HG03095 (cell line): ENCODE measurements at regions not wholly inside any gene's neighbourhood (a gene's known extent, or its start where the extent isn't known, plus 50 kb on each side); places are given as distances from the start of the nearest gene placed in this dataset.
"Not testable (repeated sequence)": the region's sequence is repeated elsewhere in the genome, so short reads cannot be mapped to it uniquely, and the experiment has no call there.

ENCODE experiments used
- ATAC-seq: cut with Tn5 transposase; IDR thresholded peaks from one replicate; pipeline ENCODE4 v1.9.1; 2021; ENCODE audit warnings: moderate library complexity; ENCODE audit not compliant: unreplicated experiment

DNA sequence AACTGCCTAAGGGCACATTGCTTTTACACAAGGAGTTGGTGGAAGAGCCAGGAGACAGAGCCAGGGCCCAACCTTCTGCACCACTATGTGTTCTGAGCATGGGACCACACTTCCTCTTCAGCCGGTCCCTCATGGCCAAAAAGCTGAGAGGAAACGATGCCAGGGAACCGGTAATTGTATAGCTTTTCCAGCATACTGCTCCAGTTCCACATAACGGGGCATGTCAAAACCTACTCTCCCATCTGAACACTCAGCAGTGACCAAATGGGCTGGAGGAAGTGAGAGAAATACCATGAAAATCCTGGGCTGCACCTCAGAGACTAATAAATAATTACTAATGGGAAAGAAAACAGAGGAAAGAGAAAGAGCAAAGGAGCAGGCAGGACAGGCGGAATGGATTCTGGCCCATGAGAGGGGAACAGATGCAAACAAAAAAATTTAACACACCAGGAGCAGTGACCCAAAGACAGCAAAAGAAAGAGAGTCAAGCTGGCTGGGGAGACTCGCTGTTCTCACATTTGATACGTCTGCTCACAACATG, 52.0 kb upstream of the BMP2 start:
- ATAC-seq, result no peak

DNA sequence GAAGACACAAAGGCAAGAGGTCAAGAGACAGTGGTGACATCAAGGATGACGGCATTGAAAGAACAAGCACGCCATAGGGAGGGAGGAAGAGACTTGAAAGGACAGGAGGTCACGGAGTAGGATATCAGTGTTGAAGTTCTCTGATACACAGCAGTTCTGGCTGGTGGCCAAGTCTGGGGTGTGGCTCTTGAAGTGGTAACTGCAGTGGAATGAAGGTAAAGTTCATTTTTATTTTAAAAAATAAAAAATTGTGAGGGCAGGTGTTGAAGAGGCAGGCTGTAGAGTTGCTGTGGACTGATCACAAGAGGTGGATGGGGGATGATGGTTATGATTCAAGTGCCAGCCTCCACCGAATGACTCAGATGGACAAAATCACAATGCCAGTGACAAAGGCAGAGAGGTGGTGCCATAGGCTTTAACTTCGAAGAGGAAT, 53.2 kb upstream of the BMP2 start:
- no peak for ATAC-seq

DNA sequence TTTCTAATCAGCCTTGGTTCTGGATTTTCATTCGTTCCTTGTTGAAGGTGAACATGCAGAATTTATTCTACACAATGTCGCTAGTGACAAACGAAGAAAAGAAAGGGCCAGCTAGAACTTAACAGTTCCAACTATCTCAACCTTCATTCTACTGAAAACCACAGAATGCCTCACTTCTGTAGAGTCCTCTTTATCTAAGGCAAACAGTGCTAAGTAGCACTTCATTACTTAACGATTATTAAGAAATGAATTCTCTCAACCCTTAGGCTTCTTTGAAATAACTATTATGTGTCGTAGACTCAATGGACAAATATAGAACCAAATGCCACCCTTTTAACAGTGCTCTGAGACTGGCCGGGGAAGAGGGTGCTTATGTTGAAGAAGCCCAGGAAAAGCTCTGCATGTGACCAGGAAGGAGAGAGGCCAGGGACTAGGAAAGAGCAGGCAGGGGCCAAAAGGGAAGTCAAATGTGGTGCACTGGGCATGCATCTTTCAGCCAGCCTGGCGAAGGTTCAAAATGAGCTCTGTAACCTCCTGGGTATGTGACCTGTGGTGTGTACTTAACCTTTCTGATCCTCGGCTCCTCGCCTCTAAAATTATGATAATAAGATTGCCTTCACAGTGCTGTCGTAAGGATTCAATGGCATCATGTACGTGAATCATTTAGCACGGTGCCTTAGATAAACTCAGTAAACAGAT, 55.4 kb upstream of the BMP2 start:
- no peak for ATAC-seq

DNA sequence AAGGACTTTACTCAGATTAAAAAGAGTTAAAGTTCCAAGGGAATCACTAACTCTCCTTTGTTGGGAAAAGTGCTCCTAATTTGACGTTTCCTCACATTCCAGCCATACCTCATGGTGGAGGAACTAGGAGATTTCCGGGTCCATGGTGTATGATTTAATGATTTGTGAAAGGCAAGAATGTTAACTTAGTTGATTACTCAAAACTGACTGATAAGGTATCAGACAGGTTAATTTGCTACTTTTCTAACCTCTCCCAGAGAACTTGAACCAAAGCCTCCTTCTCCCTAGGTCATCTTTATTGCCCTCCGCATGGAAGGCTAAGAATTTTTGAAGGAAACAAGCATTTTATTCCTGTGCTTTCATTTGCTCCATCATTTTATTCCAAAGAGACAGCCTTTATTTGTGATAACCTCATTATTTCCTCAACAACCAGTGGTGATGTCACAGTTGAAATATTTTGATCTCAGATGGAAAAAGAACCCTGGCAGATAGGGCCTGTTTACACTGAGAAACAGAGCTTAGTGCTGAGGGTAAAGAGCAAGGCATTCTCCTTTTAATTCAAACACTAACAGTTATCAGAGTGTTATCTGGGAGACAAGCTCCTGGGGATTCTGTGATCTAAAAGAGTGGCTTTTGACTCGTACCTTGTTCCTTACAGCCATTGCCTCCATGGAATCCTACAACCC, 57.4 kb upstream of the BMP2 start:
- ATAC-seq, result no peak

DNA sequence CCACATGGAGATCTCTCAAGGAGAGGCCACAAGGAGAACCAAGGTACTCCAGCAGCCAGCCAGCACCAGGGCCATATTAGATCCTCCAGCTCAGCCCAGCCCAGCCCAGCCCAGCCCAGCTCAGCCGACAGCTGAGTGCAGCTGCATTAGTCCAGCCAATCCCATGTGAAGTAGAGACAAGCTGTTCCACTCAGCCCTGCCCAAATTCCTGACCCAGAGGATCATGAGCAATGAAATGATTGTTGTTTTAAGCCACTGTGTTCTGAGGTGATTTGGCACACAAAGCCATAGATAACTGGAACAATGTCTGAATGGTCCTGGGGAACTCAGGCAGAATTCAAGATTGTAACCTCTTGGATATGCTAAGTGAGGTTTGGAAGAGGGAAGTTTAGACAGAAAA, 59.5 kb upstream of the BMP2 start:
- no peak for ATAC-seq

DNA sequence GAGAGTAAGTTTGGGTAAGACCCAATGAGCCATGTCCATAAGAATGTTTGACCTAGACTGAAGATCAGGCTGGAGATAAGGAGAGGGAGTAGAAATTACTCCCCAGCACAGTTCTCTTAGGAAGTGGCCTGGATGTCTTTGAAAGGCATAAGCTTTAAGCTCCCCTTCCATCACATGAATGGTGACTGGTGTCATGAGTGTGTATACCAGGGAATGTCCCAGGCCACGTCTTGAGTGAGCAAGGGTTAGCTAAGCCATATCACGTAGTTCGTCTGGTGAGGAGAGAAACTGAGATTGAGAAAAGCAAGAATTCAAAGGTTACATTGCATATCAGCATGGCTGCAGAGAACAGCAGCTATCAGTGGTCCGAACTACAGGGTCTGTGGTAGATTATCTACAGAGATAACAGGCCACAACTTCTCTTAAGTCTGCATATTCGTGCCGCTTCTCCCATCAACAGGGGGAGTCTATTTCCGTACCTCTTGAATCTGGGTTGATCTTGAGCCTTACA, 60.1 kb upstream of the BMP2 start:
- ATAC-seq, result no peak

DNA sequence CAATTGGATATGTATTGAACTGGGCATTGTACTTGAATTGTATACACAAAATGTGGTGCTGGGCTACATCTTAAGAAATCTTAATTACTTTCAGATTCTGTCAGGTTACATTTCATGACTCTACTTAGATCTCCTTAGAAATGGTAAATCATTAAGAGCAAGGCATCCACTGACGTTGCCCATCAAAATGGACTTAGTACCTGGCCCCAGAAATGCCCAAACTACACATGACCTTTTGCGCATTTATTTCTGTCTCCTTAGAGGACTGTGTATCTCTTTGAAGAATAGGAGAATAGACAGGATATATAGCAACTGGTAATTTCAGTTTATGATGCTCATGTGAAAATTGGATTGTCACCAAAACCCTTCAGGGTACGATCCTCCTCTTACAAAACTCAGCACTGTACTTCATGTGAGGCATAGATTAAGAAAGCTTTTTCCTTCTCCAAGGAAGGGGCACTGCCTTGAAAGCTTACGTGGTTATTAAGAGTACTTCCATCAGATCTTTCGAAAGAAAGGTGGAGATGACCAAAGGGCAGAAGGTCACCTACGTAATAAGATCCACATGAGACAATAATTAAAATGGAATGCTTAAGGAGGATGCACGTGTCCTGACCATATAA, 61.4 kb upstream of the BMP2 start:
- no peak for ATAC-seq

DNA sequence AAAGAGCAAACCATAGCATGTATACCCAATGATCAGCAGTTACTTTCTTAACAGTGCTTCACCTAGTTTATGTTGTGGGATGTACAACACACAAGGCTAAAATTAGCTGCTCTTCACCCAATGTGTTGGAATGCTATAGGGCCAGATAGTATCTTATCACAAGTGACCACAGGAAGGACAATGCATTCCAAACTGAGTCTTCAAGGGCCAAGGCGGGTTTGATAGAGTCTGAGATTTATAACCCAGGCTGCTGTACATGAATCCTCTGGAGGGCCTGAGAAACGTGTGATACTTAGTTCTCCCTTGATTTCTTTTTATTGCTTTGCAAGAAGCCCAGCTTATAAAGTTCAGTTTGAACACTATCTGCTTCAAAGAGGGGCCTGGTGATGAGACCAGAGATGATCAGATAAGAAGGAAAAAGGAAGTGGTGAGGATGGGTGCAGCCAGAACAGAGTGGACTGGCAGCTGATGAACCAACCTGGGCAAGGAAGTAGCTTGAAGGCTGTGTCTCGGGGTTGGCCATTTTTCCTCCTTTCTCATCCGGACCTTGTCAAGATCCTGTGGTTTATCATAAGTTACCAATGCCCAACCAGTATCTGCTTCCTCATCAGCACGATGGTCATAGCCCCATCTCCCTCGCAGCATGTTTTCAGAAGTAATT, 62.2 kb upstream of the BMP2 start:
- no peak for ATAC-seq

DNA sequence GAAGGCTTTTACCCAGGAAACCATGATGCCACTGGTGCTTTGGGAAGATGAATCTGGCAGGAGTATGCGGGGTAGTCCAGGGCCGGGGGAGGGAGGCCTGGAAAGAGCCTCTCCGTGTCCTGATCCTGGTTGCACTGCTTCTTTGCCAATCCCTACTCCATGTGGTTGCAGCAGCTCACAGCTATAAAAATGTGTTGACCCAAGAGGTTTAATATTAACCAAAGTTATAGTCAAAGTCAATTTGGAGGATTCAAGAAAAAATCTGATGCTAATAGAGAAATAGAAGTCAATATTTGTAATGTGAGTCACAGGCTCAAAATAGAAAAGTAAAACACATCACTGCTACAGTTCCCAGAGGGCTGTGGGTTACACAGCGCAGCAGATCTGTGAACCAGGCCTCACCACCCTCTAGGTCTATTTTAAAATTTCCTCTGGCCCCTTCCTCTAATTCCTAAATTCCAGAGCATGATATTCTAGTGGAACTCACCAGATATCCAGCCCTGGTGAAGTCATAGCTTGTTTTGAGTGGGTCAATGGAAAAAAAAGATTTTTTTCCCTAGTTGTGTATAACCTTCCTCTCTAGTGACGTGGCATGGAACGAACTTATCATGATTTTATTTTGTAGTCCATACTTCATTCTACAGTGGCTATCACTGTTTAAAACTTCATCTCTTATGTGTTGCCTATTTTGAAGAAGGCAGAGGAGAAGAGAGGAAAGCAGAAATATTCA, 63.2 kb upstream of the BMP2 start:
- ATAC-seq, result no peak

DNA sequence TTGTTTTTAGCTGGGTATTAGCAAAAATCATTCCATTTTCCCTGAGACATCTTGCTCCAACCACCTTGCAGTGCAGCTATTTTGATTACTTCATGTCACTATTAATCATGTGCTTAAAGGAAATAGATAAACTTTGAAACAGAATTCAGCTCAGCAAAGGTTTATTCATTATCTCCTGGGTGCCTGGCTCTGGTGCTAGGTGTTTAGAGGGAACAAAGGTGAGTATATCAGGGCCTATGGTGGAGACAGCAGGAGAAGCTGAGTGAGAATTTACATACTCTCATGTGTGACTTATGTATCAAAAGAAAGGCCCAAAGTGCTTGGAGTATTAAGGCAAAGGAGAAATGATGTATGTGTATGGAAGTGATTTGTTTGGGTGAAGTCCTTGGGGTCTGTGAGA, 63.8 kb upstream of the BMP2 start:
- no peak for ATAC-seq

DNA sequence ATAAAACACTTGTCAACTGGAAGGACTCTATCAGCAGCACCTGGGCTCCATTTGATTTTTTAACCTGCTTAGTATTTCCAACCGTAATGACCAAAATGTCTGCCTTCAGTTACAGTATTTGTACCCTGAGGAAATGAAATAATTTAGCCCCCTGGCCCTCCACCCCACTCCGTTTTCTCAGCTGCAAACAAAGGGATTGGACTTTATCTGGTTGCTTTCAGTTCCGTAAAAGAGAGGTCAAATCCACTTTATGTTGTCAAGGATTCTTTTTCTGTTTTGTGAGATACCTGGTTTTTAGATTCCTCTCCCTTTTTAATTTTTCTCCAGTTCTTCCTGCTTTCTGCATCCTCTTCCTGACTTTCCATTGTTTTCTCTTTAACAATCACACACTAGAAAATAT, 64.4 kb upstream of the BMP2 start:
- no peak for ATAC-seq

DNA sequence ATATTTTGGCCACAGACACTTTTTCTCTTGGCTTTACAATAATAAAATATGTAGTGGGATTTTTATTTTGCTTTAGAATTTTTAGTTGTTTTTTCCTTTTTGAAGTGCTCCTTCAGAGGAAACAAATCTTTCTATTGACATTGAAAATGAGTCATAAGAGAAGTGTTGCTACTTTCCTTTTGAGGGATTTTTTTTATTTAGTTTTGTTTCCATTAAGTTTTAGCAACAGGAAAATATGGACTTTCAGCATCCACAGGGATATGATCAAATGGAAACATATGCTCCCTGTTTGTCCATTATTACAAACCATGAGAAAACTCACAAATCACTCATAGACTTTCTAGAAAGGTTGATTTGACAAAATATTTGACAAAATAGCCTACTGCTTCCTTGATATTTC, 65.3 kb upstream of the BMP2 start:
- no peak for ATAC-seq

DNA sequence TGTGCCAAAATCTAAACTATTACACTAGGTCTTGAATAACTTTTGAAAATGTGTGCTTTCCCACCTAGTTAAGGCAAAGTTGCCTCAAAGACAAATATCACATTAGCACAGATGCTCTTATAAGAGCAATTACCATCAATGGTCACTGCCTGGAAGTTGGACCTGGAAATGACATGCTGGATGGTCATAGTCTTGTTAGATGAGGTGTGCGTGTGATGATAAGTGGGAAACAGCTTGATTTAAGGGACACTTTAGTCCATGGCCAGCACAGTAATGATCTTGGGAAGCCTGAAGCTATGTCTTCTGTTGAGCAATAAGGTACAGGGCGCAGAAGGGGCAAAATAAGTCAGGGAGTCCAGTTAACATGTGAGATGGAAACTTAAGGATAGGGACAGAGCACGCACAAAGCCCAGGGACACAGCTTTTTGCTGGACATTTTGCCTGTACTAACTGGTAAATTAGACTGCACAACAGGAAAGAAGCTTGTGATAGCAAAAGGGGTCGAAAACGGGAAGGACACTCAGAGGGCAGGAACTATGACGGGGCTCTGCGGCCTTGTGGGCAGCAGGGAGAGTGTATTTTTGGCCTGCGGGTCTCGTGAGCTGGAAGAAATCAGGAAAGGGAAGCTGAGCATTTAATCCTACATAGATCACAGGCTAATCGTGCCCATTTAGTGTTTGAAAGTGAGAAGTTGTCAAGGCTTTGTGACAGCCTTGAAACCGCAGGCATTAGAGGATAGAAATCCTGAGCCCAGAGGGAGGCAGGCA, 66.7 kb upstream of the BMP2 start:
- ATAC-seq, result no peak

DNA sequence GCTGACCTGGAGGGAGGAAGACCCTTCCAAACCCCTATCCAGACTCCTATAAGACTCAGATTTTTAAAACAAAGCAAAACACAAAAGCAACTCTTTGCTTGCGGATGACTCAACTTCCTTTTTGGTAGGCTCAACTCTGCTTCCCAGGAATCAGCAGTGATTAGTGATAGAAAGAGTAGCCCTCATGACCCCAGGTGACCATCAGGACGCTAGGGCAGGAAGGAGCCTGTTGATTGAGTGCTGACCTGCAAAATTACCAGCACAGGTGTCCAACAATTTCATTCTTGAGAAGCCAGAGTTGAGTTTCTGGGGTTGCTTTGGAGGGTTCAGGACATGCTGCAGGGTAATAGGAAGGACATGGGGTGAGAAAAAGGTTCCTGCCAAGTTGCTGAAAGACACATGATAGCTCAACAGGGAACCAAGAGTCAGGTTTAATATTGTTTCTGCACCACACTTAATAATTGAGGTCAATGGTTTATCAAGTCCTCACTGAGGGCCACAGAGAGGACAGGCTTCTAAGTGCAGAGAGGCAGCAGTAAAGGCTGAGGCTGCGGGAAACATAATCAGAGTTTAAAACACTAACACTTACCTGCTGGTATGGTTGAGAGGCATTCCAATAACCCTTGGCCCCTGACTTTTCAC, 67.4 kb upstream of the BMP2 start:
- ATAC-seq, result no peak

DNA sequence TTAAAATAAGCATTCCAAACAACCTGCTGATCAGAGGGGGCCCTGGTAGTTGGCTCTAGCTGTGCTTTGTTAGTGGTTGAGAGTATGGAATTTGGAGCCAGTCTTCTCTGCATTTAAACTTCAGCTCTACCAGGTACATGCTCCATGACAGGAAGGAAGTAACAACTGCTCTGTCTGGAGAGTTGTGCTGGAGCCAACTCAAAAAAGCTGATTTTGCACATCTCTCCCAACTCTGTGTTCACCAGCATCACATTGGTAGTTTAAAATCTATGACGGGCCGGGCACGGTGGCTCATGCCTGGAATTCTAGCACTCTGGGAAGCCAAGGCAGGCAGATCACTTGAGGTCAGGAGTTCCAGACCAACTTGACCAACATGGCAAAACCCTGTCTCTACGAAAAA, 68.8 kb upstream of the BMP2 start:
- ATAC-seq, result no peak

DNA sequence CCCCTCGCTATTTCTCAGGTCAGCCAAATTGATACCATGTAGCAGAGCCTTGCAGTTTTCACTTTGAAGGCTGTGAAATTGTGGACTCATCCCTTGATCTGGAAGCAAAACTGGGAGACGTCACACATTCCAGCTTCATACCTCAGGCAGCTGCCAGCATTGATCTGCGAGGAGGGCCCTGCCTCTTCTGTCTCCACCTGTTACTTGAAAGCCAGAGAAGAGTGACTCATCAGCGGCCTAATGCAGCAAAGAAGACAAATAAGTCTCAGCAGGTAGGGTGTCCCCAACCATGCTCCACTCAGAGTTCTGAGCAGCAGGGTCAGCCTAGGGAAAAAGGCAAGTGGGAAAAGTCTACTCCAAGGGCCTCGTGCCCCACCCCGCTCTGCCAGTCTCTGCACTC, 69.4 kb upstream of the BMP2 start:
- ATAC-seq, result no peak

DNA sequence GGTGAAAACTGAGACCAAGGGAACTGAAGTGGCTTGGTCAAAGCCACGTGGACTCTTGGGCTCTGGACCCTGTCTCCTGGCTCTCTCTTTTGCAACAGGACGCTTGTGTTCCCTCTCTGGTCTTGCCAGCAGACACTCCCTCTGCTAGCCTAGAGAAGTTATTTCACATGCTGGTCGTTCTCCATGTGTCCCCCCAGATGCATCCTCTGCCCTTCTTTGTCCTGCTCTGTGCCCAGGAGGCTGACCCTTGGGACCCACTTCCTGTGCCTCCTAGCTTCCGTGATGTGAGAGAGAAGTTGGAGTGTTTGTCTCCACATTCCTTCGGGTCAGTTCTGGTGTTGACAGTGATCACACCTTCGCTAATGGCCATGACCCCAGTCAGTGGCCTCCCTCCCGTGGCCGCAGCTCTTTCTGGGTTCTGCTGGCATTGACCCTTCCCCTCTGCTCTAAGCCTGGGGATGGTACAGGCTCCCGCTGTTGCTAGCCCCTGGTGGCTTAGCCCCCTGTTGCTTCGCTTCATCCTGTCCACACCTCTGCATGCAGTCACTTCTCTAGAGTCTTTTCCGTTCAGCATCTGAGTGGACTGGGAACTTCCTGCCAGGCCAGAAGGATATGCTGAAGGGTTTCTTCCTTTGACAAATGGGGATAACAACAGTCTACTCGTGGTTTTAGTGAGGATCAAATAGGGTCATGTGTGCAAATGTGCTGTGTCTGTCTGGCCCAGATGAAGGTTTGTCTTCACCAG, 70.1 kb upstream of the BMP2 start:
- no peak for ATAC-seq

DNA sequence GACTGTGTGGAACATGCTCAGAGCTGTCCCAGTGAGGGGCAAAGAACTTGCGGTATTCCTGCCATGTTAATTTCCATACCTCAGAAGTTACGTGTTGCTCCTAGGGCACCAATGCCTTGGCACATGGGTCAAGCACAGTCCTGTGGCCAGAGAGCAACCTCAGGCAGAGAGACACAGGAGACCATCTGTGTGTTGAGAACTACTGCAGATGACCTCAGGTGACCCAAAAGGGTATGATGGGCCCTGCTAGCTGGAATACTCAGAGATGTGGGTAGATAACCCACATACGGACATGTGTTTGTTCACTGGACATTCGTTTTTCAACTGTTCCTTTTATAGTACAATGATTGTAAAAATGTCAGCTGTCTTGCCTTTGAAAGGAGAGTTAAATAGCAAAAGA, 71.5 kb upstream of the BMP2 start:
- ATAC-seq, result no peak

DNA sequence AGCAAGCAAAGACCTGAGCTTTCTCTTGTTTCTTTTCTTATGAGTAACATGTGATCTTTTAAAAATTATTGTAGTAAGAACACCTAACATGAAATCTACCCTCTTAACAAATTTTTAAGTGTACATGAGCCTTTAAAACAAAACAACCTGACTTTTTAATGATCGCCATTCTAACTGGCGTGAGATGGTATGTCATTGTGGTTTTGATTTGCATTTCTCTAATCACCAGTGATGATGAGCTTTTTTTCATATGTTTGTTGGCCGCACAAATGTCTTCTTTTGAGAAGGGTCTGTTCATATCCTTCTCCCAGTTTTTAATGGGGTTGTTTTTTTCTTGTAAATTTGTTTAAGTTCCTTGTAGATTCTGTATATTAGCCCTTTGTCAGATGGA, 73.7 kb upstream of the BMP2 start:
- ATAC-seq, result not testable (repeated sequence)
